LNCaP clone FGC (cell line): ENCODE measurements at regions not wholly inside any gene's neighbourhood (a gene's known extent, or its start where the extent isn't known, plus 50 kb on each side); places are given as distances from the start of the nearest gene placed in this dataset.
"Not testable (repeated sequence)": the region's sequence is repeated elsewhere in the genome, so short reads cannot be mapped to it uniquely, and the experiment has no call there.

Experiments
- DNase-seq: peaks from one replicate; pipeline ENCODE4 v3.0.0-alpha.2; 2011; ENCODE audit warnings: low read depth
- H3K4me3 ChIP-seq: 2 replicates; pipeline ENCODE4 v1.5.1; 2011; ENCODE audit warnings: mild to moderate bottlenecking, low read depth, low read length, control low read depth
- CTCF ChIP-seq: IDR thresholded peaks from 2 replicates; pipeline ENCODE4 v1.5.1; 2012; ENCODE audit warnings: mild to moderate bottlenecking; ENCODE audit not compliant: control insufficient read depth, insufficient read depth; ENCODE audit errors: extremely low read depth

- no peak for DNase-seq
- no peak overlapping the region for H3K4me3 ChIP-seq
- TF ChIP-seq CTCF = no peak
Measured at GRCh38 chr3:74842141-74842540, 227.7 kb upstream of the CNTN3 start.

DNA sequence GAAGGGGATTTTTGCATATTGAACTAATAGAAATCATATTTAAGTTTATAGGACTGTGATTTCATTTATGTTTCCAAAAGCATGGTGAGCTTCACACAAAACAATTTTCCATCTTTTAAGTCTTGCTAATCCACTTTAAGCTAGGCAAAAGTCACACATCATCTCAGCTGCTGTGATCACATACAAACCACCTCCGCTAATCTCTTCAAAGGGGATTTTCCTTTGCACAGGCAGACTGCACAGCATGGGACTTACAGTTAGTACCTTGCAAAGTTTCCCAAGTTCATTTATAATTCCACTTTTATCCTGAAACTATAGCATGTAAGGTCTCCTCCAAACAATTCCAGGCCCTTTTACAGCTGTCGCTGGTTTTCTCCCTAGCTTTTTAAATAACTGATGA is 225.1 kb upstream of the CNTN3 start:
- no peak overlapping the region for H3K4me3 ChIP-seq
- no peak for DNase-seq
- no peak for TF ChIP-seq CTCF

GRCh38 chr3:74832925-74833324 is 218.5 kb upstream of the CNTN3 start:
- no peak for TF ChIP-seq CTCF
- no peak for DNase-seq
- H3K4me3 ChIP-seq = no peak overlapping the region

DNA sequence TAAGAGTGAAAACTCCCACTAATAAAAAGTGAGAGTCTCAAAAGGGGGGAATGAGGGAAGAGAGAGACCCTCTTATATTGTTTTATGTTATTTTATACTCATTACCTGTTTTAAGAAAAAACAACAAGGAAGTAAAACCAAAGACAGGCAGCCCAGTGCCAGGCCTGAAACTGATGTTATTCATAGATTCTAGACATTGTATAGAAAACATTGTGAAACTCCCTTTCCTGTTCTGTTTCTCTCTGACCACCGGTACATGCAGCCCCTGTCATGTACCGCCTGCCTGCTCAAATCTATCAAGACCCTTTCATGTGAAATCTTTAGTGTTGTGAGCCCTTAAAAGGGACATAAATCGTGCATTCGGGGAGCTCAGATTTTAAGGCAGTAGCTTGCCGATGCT is 216.4 kb upstream of the CNTN3 start:
- not testable (repeated sequence) for DNase-seq

GRCh38 chr3:74825404-74825803 is 210.9 kb upstream of the CNTN3 start:
- not testable (repeated sequence) for DNase-seq, H3K4me3 ChIP-seq

More for the DNA sequence above, 216.4 kb upstream of the CNTN3 start:
- H3K4me3 ChIP-seq = not testable (repeated sequence)

DNA sequence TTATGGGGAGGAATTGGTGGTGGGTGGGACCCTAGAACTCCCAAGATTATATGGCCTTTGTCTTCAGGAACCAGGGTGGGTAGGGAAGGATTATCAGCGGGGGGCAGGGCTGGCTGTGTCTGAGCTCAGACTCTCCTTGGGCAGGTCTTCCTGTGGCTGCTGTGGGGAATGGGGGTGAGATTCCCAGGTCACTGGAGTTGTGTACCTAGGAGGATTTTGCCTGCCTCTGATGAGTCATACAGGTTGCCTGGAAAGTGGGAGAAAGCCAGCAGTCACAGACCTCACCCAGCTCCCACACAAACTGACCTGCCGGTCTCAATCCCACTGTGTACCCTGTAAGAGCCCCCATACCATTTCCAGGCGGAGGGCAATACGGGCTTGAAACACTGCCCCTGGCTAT is 209.9 kb upstream of the CNTN3 start:
- no peak for TF ChIP-seq CTCF
- no peak for DNase-seq
- H3K4me3 ChIP-seq = no peak overlapping the region

GRCh38 chr3:74814181-74814580 is 199.7 kb upstream of the CNTN3 start:
- DNase-seq = no peak
- no peak for TF ChIP-seq CTCF
- H3K4me3 ChIP-seq = no peak overlapping the region

GRCh38 chr3:74812756-74813155 is 198.3 kb upstream of the CNTN3 start:
- DNase-seq = no peak
- no peak overlapping the region for H3K4me3 ChIP-seq
- no peak for TF ChIP-seq CTCF
